Activated gamma-delta T cell treated with Interleukin-2 at 50 U/mL for 16 hours (primary cell): ENCODE measurements at regions not wholly inside any gene's neighbourhood (a gene's known extent, or its start where the extent isn't known, plus 50 kb on each side); places are given as distances from the start of the nearest gene placed in this dataset.
A peak's percentile ranks its signal among the peaks of the same experiment; 100 is the strongest.

ENCODE experiments used
- DNase-seq: peaks from one replicate; pipeline ENCODE4 v3.0.0-alpha.2; 2020

GRCh38 chr7:21253740-21254687 is 173.9 kb upstream of the SP4 start:
- DNase-seq, result peak; percentile 31

GRCh38 chr7:21256310-21256877 is 171.5 kb upstream of the SP4 start:
- peak; percentile 10 for DNase-seq

GRCh38 chr7:21260939-21261338 is 166.9 kb upstream of the SP4 start:
- DNase-seq, result no peak

GRCh38 chr7:21261627-21262594 is 166.0 kb upstream of the SP4 start:
- DNase-seq, result peak; percentile 54

DNA sequence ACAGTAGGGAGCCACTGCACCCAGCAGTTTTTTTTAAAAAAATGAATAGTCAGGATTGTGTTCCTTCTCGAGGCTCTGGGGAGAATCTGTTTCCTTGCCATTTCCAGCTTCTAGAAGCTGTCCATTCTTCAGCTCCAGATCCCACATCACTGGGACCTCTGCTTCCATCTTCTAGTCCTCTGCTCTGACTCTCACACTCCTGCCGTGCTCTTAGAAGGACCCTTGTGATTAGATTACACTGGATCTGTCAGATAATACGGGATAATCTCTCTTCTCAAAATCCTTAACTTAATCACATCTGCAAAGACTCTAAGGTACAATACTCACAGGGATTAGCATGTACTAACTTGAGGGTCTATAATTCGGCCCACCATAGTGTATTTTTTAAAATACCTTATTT is 158.9 kb upstream of the SP4 start:
- no peak for DNase-seq

DNA sequence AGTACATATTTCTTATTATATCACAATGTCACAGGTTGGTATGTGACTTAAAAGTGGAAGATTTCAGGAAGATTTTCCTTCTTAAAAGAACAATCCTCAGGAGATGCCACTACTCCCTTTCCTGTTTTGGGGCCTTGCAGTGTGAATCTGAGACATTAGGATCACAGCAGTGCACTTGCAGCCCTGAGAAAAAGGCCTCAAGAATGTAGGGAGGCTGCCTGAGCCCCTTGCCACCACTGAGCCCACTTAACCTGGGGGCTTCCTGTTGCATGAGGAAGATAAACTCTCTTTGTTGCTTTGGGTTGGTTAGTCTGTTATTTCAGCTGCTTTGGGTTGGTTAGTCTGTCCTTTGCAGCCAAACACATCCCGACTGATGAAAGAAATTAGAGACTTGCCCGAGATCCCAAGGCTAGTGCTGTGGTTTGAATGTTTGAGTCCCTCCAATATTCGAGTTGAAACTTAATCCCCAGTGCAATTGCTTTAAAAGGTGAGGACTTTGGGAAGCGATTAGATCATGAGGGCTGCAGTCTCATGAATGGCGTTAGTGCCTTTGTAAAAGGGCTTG is 151.3 kb upstream of the SP4 start:
- DNase-seq, result no peak

- DNase-seq, result no peak
Observed at GRCh38 chr7:21278944-21279343, 148.9 kb upstream of the SP4 start.

DNA sequence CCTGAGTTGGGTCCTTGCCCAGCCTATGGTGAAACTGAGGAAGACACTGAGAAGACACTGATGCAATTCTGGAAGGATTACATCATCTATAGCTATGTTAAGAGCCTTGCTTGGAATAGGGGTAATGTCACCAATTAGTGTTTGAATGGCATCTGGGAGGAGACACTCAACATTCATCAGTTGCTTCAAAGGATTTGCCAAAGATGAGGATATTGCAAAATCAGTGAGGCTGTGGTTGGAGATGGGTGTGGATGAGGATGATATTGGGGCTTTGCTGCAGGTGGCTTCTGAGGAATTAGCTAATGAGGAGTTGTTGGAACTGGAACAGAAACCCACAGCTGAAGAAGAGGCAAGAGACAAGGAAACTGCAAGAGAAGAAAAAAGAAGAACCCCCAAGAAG is 146.7 kb upstream of the SP4 start:
- DNase-seq, result no peak

DNA sequence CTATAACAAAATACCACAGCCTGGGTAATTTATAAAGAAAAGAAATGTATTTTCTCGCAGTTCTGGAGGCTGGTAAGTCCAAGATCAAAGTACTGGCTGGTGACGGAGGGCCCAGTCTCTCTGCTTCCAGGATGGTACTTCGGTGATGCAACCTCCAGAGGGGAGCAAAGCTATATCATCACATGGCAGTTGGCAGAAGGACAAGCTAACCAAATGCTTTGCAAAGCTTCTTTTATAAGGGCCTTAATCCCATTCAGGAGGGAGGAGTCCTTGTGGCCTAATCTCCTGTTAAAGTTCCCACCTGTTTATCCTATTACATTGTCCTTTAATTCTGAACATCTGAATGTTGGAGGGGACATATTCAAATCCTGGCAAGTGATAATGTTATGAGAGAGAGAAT is 134.1 kb upstream of the SP4 start:
- DNase-seq, result no peak

GRCh38 chr7:21299766-21300165 is 128.1 kb upstream of the SP4 start:
- no peak for DNase-seq

GRCh38 chr7:21300692-21301091 is 127.2 kb upstream of the SP4 start:
- DNase-seq, result no peak

- no peak for DNase-seq
Observed at GRCh38 chr7:21304808-21305375, 123.0 kb upstream of the SP4 start.

GRCh38 chr7:21305455-21306235 is 122.2 kb upstream of the SP4 start:
- no peak for DNase-seq

GRCh38 chr7:21314954-21315353 is 112.9 kb upstream of the SP4 start:
- DNase-seq, result no peak

- DNase-seq, result no peak
Observed at GRCh38 chr7:21317966-21318915, 109.6 kb upstream of the SP4 start.

DNA sequence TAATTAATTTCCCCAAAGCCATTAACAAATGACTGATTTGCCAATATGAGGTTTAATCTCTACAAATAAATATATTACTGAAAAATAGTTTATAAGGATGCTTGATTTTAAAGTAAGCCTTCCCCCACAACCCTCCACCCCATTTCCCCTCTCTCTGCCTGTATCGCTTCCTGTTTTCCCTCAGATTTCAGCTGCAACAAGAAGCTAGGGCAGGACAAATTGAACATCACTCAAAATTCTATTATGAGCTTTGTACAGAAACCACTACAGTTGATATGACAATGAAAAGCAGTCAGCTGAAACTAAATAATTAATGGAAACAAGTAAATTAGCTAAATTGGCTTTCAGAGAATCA is 109.0 kb upstream of the SP4 start:
- DNase-seq, result no peak

DNA sequence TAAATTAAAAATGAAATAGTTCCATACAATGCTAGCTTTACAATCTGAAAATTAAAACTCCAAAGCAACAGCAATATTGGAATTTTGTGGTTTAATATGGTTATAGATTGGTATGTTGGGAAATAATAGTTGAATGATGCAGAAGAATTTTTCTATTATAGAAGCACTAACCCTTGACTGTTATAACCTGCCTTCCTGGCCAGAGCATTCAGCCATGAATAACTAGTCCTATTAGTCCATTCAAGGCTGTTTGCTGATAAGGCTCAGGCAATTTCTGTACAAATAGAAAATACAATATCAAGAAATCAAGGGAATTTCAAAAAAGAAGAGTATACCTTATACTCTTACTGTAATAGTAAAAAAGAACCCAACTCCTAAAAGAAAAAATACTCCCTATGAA is 101.6 kb upstream of the SP4 start:
- no peak for DNase-seq

GRCh38 chr7:21326921-21327320 is 101.0 kb upstream of the SP4 start:
- DNase-seq, result no peak

DNA sequence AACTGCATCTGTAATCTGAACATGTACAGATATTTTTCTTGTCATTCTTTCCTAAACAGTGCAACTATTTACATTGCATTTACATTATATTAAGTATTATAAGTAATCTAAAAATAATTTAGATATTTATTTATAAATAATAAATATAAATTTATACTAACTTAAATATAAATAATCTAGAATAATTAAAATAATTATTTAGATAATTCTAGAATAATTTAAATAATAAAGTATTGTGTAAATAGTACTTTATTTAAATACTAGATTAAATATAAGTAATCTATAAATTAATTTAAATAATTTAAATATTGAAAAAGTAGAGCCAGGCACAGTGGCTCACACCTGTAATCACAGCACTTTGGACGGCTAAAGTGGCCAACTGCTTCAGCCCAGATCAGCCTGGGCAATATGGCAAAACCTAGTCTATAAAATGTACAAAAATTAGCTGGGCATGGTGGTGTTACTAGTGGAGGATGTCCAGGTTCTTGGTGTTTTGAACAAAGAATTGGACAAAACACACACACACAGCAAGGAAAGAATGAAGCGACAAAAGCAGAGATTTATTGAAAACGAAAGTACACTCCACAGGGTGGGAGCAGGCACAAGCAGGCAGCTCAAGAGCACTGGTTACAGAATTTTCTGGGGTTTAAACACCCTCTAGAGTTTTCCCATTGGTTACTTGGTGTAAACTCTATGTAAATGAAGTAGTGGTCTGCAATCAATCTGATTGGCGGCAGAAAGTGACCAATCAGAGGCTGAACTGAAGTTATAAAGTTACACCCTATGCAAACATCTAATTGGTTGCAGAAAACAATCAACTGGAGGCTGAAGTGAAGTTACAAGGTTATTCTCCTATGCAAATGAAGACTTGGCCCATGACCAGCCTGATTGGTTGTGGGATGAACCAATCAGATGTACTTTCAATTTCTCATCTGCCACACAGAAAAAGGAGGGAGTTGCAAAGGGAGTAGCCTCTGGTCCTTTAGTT is 100.2 kb upstream of the SP4 start:
- no peak for DNase-seq
